ENCODE measurements at regions not wholly inside any gene's neighbourhood (a gene's known extent, or its start where the extent isn't known, plus 50 kb on each side); places are given as distances from the start of the nearest gene placed in this dataset.

- no peak overlapping the region for H3K4me3 ChIP-seq (ENCODE audit: low read depth, low read length)
- no peak for DNase-seq (ENCODE audit: low read depth)
Observed at GRCh38 chr2:196413821-196414274, 225.7 kb upstream of the CCDC150 start.

- no peak for DNase-seq (ENCODE audit: low read depth)
- no peak overlapping the region for H3K4me3 ChIP-seq (ENCODE audit: low read depth, low read length)
Observed at GRCh38 chr2:196415384-196415783, 224.1 kb upstream of the CCDC150 start.

- no peak overlapping the region for H3K4me3 ChIP-seq (ENCODE audit: low read depth, low read length)
- no peak for DNase-seq (ENCODE audit: low read depth)
Observed at GRCh38 chr2:196420143-196420542, 219.4 kb upstream of the CCDC150 start.

- H3K4me3 ChIP-seq (ENCODE audit: low read depth, low read length), result no peak overlapping the region
- no peak for DNase-seq (ENCODE audit: low read depth)
Observed at GRCh38 chr2:196421880-196422279, 217.6 kb upstream of the CCDC150 start.

- no peak overlapping the region for H3K4me3 ChIP-seq (ENCODE audit: low read depth, low read length)
- DNase-seq (ENCODE audit: low read depth), result no peak
Observed at GRCh38 chr2:196422361-196422760, 217.2 kb upstream of the CCDC150 start.

GRCh38 chr2:196426122-196426521, 213.4 kb upstream of the CCDC150 start:
- no peak for DNase-seq (ENCODE audit: low read depth)
- H3K4me3 ChIP-seq (ENCODE audit: low read depth, low read length), result no peak overlapping the region

- no peak for DNase-seq (ENCODE audit: low read depth)
- no peak overlapping the region for H3K4me3 ChIP-seq (ENCODE audit: low read depth, low read length)
Observed at GRCh38 chr2:196427986-196428634, 211.4 kb upstream of the CCDC150 start.

GRCh38 chr2:196431076-196431475, 208.4 kb upstream of the CCDC150 start:
- H3K4me3 ChIP-seq (ENCODE audit: low read depth, low read length), result no peak overlapping the region
- DNase-seq (ENCODE audit: low read depth), result no peak

GRCh38 chr2:196431957-196432356, 207.6 kb upstream of the CCDC150 start:
- no peak for DNase-seq (ENCODE audit: low read depth)
- no peak overlapping the region for H3K4me3 ChIP-seq (ENCODE audit: low read depth, low read length)

- no peak overlapping the region for H3K4me3 ChIP-seq (ENCODE audit: low read depth, low read length)
- no peak for DNase-seq (ENCODE audit: low read depth)
Observed at GRCh38 chr2:196433116-196433515, 206.4 kb upstream of the CCDC150 start.

- DNase-seq (ENCODE audit: low read depth), result no peak
- no peak overlapping the region for H3K4me3 ChIP-seq (ENCODE audit: low read depth, low read length)
Observed at GRCh38 chr2:196434217-196434616, 205.3 kb upstream of the CCDC150 start.

- no peak for DNase-seq (ENCODE audit: low read depth)
- H3K4me3 ChIP-seq (ENCODE audit: low read depth, low read length), result no peak overlapping the region
Observed at GRCh38 chr2:196435189-196435588, 204.3 kb upstream of the CCDC150 start.

GRCh38 chr2:196437626-196438025, 201.9 kb upstream of the CCDC150 start:
- H3K4me3 ChIP-seq (ENCODE audit: low read depth, low read length), result no peak overlapping the region
- no peak for DNase-seq (ENCODE audit: low read depth)

GRCh38 chr2:196439760-196440159, 199.8 kb upstream of the CCDC150 start:
- H3K4me3 ChIP-seq (ENCODE audit: low read depth, low read length), result no peak overlapping the region
- no peak for DNase-seq (ENCODE audit: low read depth)

- no peak for DNase-seq (ENCODE audit: low read depth)
- no peak overlapping the region for H3K4me3 ChIP-seq (ENCODE audit: low read depth, low read length)
Observed at GRCh38 chr2:196440413-196440812, 199.1 kb upstream of the CCDC150 start.

GRCh38 chr2:196441527-196441926, 198.0 kb upstream of the CCDC150 start:
- no peak for DNase-seq (ENCODE audit: low read depth)
- H3K4me3 ChIP-seq (ENCODE audit: low read depth, low read length), result no peak overlapping the region

- DNase-seq (ENCODE audit: low read depth), result no peak
- no peak overlapping the region for H3K4me3 ChIP-seq (ENCODE audit: low read depth, low read length)
Observed at GRCh38 chr2:196442211-196442610, 197.3 kb upstream of the CCDC150 start.

GRCh38 chr2:196444442-196444841, 195.1 kb upstream of the CCDC150 start:
- no peak for DNase-seq (ENCODE audit: low read depth)
- no peak overlapping the region for H3K4me3 ChIP-seq (ENCODE audit: low read depth, low read length)

GRCh38 chr2:196445991-196446390, 193.5 kb upstream of the CCDC150 start:
- H3K4me3 ChIP-seq (ENCODE audit: low read depth, low read length), result no peak overlapping the region
- DNase-seq (ENCODE audit: low read depth), result no peak

GRCh38 chr2:196448407-196449079, 191.0 kb upstream of the CCDC150 start:
- H3K4me3 ChIP-seq (ENCODE audit: low read depth, low read length), result no peak overlapping the region
- DNase-seq (ENCODE audit: low read depth), result no peak

GRCh38 chr2:196449083-196449482, 190.4 kb upstream of the CCDC150 start:
- no peak overlapping the region for H3K4me3 ChIP-seq (ENCODE audit: low read depth, low read length)
- DNase-seq (ENCODE audit: low read depth), result no peak
